SK-N-SH (cell line): ENCODE measurements at regions not wholly inside any gene's neighbourhood (a gene's known extent, or its start where the extent isn't known, plus 50 kb on each side); places are given as distances from the start of the nearest gene placed in this dataset.

ENCODE experiments used
- CTCF ChIA-PET: fragments of 300-600, 350-600 bp; formaldehyde crosslinking; extraction: SDS; loops from one replicate; lab custom pipeline; 2021; lab: Yijun Ruan, JAX
- POLR2A ChIA-PET: fragments of 350-600 bp; sonication (Branson Sonifier 250); formaldehyde crosslinking; extraction: SDS; loops from one replicate; lab custom pipeline; 2020; ENCODE audit warnings: antibody characterized with exemption, inconsistent platforms; lab: Yijun Ruan, JAX
- DNase-seq: peaks from one replicate; pipeline ENCODE4 v3.0.0; 2012
- H2AFZ ChIP-seq: fragments of 200-600 bp; sonication (generic); 2 replicates; pipeline ENCODE4 v1.8.1; 2016; ENCODE audit warnings: antibody characterized with exemption, mild to moderate bottlenecking, low read depth
- H3F3A ChIP-seq: fragments of 200-600 bp; sonication (generic); replicated peaks from 2 replicates; pipeline ENCODE3; 2016; ENCODE audit warnings: antibody characterized with exemption, mild to moderate bottlenecking; ENCODE audit not compliant: insufficient read depth
- H3K27ac ChIP-seq, 2 experiments: fragments of 200-500 bp in 1 of 2; fragments of 200-600 bp in 1 of 2; sonication (Bioruptor generic) in 1 of 2; sonication (generic), shearing (Covaris generic) in 1 of 2; 2 replicates each; pipeline versions ENCODE4 v1.5.1 to v1.6.1; 2014 to 2016; ENCODE audit warnings: low read depth in 2 of 2, inconsistent platforms in 1 of 2, low read length in 1 of 2, mild to moderate bottlenecking in 1 of 2, mixed read lengths in 1 of 2
- H3K27me3 ChIP-seq: fragments of 200-600 bp; sonication (generic), shearing (Covaris generic); 2 replicates; pipeline ENCODE4 v1.6.1; 2016; ENCODE audit warnings: mixed run types; ENCODE audit not compliant: insufficient read depth
- H3K36me3 ChIP-seq, 2 experiments: fragments of 200-500 bp in 1 of 2; fragments of 200-600 bp in 1 of 2; sonication (Bioruptor generic) in 1 of 2; sonication (generic) in 1 of 2; replicated peaks in 1 of 2; 2 replicates each; pipeline versions ENCODE3 to v1.5.1; 2014 to 2016; ENCODE audit warnings: low read length in 1 of 2, mild to moderate bottlenecking in 1 of 2; ENCODE audit not compliant: insufficient read depth in 2 of 2, control insufficient read depth in 1 of 2
- H3K4me1 ChIP-seq, 2 experiments: fragments of 200-500 bp in 1 of 2; fragments of 200-600 bp in 1 of 2; sonication (Bioruptor generic) in 1 of 2; sonication (generic), shearing (Covaris generic) in 1 of 2; 2 replicates each; pipeline versions ENCODE4 v1.5.1 to v1.6.1; 2014 to 2016; ENCODE audit warnings: low read depth in 1 of 2, low read length in 1 of 2, mixed run types in 1 of 2; ENCODE audit not compliant: insufficient read depth in 2 of 2, control insufficient read depth in 1 of 2
- H3K4me2 ChIP-seq: fragments of 200-600 bp; sonication (generic), shearing (Covaris generic); 2 replicates; pipeline ENCODE4 v1.6.1; 2017; ENCODE audit warnings: mixed run types
- H3K4me3 ChIP-seq, 2 experiments: fragments of 200-500 bp in 1 of 2; fragments of 200-600 bp in 1 of 2; sonication (Bioruptor generic) in 1 of 2; sonication (generic), shearing (Covaris generic) in 1 of 2; 2 replicates each; pipeline versions ENCODE4 v1.5.1 to v1.8.1; 2014 to 2016; ENCODE audit warnings: low read depth in 2 of 2, inconsistent platforms in 1 of 2, low read length in 1 of 2, mild to moderate bottlenecking in 1 of 2, mixed read lengths in 1 of 2, moderate library complexity in 1 of 2
- H3K79me2 ChIP-seq: fragments of 200-600 bp; sonication (generic); 2 replicates; pipeline ENCODE4 v1.8.1; 2017; ENCODE audit warnings: mild to moderate bottlenecking; ENCODE audit not compliant: insufficient read depth
- H3K9ac ChIP-seq: fragments of 200-600 bp; sonication (generic); 2 replicates; pipeline ENCODE4 v1.6.1; 2017; ENCODE audit warnings: mixed run types
- H3K9me2 ChIP-seq: fragments of 200-600 bp; sonication (generic); 2 replicates; pipeline ENCODE4 v1.6.1; 2017; ENCODE audit warnings: mixed run types
- H3K9me3 ChIP-seq: fragments of 200-600 bp; sonication (generic); 2 replicates; pipeline ENCODE4 v1.6.1; 2017; ENCODE audit warnings: mixed run types, mild to moderate bottlenecking, moderate library complexity
- H4K20me1 ChIP-seq: fragments of 200-600 bp; sonication (generic); 2 replicates; pipeline ENCODE4 v1.6.1; 2017; ENCODE audit warnings: mild to moderate bottlenecking, mixed run types; ENCODE audit not compliant: insufficient read depth
- CHD2 ChIP-seq: fragments of 150-350 bp; IDR thresholded peaks from 2 replicates; pipeline ENCODE4 v1.6.1; 2018; ENCODE audit warnings: low read length; ENCODE audit not compliant: partially characterized antibody
- EP300 ChIP-seq, 2 experiments: IDR thresholded peaks; 2 replicates each; pipeline versions ENCODE4 v1.4.0 to v1.6.1; 2012; ENCODE audit warnings: borderline replicate concordance in 1 of 2, low read depth in 1 of 2, low read length in 1 of 2
- EZH2phosphoT487 ChIP-seq: fragments of 200-600 bp; sonication (generic); IDR thresholded peaks from 2 replicates; pipeline ENCODE4 v1.6.1; 2017; ENCODE audit warnings: low read depth, mixed run types, mild to moderate bottlenecking, antibody characterized with exemption, moderate library complexity, borderline replicate concordance
- FOXJ3 ChIP-seq: sonication (generic); formaldehyde crosslinking; IDR thresholded peaks from 2 replicates; pipeline ENCODE4 v1.5.1; 2020; ENCODE audit warnings: mild to moderate bottlenecking, missing genetic modification reagents
- GATA2 ChIP-seq: sonication (generic); formaldehyde crosslinking; IDR thresholded peaks from 2 replicates; pipeline ENCODE4 v1.5.0; 2020; ENCODE audit warnings: mild to moderate bottlenecking, missing genetic modification reagents
- MEF2A ChIP-seq: IDR thresholded peaks from 2 replicates; pipeline ENCODE4 v1.4.0; 2012; ENCODE audit warnings: low read depth, borderline replicate concordance
- NFIC ChIP-seq: IDR thresholded peaks from 2 replicates; pipeline ENCODE4 v1.4.0; 2012; ENCODE audit warnings: borderline replicate concordance
- NRF1 ChIP-seq: IDR thresholded peaks from 2 replicates; pipeline ENCODE4 v1.6.1; 2012; ENCODE audit warnings: low read depth, mild to moderate bottlenecking, low read length
- POLR2AphosphoS5 ChIP-seq: IDR thresholded peaks from 2 replicates; pipeline ENCODE4 v1.6.1; 2012; ENCODE audit warnings: low read depth, low read length
- SMC3 ChIP-seq: IDR thresholded peaks from 2 replicates; pipeline ENCODE4 v1.6.1; 2012; ENCODE audit warnings: low read depth, low read length, improper control_type of control experiment
- TAF1 ChIP-seq: IDR thresholded peaks from 2 replicates; pipeline ENCODE4 v1.6.1; 2012; ENCODE audit warnings: low read depth, mild to moderate bottlenecking, low read length, moderate library complexity, borderline replicate concordance
- TF ChIP-seq, protein P1 (sequence below): IDR thresholded peaks from 2 replicates; pipeline ENCODE4 v1.4.0; 2012; ENCODE audit warnings: low read depth, borderline replicate concordance
- TF ChIP-seq, protein P2 (sequence below): fragments of 200-600 bp; sonication (generic); IDR thresholded peaks from 2 replicates; pipeline ENCODE4 v1.6.1; 2017; ENCODE audit warnings: antibody characterized with exemption, mild to moderate bottlenecking, moderate library complexity
- TF ChIP-seq, protein P3 (sequence below): IDR thresholded peaks from 2 replicates; pipeline ENCODE4 v1.4.0; 2012; ENCODE audit warnings: low read depth
- TF ChIP-seq, protein P4 (sequence below): fragments of 150-350 bp; IDR thresholded peaks from 2 replicates; pipeline ENCODE4 v1.6.1; 2017; ENCODE audit warnings: antibody characterized with exemption, low read length, low read depth, borderline replicate concordance

DNA sequence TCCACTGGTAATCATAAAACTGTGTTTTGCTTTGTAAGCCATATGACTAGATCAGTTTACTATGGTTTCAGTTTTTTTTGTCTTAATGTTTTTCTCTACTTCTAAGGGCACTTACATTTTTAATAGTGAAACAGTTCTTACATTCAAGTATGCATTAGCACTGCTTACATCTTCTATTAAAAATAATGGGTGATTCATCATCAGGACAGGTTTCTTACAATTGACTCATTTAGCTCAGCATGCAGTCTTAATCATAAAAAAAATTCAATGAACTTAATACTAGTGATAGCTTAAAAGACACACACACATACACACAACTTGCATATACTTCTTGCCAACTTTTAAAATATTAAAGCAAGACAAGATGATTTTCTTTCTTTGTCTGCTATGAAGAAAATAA is 845.7 kb upstream of the USP15 start:
- no peaks in the 10 kb centered on the region for H3K9me2 ChIP-seq
- H3K9ac ChIP-seq: no peak overlapping the region
- DNase-seq: no peak
- H3K9me3 ChIP-seq: no peaks in the 10 kb centered on the region
- no peak overlapping the region for H3K4me2 ChIP-seq
- no peaks in the 10 kb centered on the region for H3K79me2 ChIP-seq
- H3K27ac ChIP-seq: no peak overlapping the region
- no peaks in the 10 kb centered on the region for H3F3A ChIP-seq
- ChIA-PET CTCF (no interaction called here), POLR2A (no interaction called here)
- H2AFZ ChIP-seq: no peak overlapping the region
- no peak for TF ChIP-seq NFIC
- TF ChIP-seq SMC3: no peak
- no peak for TF ChIP-seq MEF2A
- TF ChIP-seq, protein P1, sequence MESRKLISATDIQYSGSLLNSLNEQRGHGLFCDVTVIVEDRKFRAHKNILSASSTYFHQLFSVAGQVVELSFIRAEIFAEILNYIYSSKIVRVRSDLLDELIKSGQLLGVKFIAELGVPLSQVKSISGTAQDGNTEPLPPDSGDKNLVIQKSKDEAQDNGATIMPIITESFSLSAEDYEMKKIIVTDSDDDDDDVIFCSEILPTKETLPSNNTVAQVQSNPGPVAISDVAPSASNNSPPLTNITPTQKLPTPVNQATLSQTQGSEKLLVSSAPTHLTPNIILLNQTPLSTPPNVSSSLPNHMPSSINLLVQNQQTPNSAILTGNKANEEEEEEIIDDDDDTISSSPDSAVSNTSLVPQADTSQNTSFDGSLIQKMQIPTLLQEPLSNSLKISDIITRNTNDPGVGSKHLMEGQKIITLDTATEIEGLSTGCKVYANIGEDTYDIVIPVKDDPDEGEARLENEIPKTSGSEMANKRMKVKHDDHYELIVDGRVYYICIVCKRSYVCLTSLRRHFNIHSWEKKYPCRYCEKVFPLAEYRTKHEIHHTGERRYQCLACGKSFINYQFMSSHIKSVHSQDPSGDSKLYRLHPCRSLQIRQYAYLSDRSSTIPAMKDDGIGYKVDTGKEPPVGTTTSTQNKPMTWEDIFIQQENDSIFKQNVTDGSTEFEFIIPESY: no peak
- no peak for TF ChIP-seq FOXJ3 (CRISPR knock-in tag)
- TF ChIP-seq, protein P2, sequence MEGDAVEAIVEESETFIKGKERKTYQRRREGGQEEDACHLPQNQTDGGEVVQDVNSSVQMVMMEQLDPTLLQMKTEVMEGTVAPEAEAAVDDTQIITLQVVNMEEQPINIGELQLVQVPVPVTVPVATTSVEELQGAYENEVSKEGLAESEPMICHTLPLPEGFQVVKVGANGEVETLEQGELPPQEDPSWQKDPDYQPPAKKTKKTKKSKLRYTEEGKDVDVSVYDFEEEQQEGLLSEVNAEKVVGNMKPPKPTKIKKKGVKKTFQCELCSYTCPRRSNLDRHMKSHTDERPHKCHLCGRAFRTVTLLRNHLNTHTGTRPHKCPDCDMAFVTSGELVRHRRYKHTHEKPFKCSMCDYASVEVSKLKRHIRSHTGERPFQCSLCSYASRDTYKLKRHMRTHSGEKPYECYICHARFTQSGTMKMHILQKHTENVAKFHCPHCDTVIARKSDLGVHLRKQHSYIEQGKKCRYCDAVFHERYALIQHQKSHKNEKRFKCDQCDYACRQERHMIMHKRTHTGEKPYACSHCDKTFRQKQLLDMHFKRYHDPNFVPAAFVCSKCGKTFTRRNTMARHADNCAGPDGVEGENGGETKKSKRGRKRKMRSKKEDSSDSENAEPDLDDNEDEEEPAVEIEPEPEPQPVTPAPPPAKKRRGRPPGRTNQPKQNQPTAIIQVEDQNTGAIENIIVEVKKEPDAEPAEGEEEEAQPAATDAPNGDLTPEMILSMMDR: no peak
- no peak for TF ChIP-seq NRF1
- TF ChIP-seq, protein P3, sequence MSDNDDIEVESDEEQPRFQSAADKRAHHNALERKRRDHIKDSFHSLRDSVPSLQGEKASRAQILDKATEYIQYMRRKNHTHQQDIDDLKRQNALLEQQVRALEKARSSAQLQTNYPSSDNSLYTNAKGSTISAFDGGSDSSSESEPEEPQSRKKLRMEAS: no peak
- TF ChIP-seq EZH2phosphoT487: no peak
- TF ChIP-seq POLR2AphosphoS5: no peak
- H4K20me1 ChIP-seq: no peaks in the 10 kb centered on the region
- H3K27me3 ChIP-seq: no peaks in the 10 kb centered on the region
- H3K4me1 ChIP-seq: no peaks in the 10 kb centered on the region
- no peak overlapping the region for H3K4me3 ChIP-seq
- no peaks in the 10 kb centered on the region for H3K36me3 ChIP-seq

DNA sequence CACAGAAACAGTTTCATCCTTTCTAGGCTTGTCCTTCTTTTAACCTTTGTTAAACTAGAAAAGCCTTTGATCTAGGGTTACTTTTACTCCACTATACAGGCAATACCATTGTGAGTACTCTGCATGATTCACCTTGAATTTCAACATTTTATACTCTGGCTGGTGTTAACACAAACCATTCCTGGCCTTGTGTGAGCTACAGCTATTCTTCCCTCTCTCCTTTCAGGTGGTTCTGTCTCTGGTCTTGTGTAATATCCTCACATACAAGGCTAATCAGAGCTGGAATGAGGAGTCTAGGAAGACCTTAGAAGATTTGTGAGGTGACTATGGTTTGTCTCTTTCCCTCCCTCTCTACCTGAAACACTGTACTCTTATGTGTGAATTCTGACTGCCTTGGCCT is 837.4 kb upstream of the USP15 start:
- Histone ChIP-seq H3K9ac (no peak overlapping the region), H3K79me2 (no peaks in the 10 kb centered on the region), H3K27me3 (no peaks in the 10 kb centered on the region)
- no peak for TF ChIP-seq GATA2 (CRISPR knock-in tag)
- no peak for TF ChIP-seq EP300 (IDR thresholded peaks at IDR 0.05; ENCODE audit: borderline replicate concordance in 1 of 2, low read depth in 1 of 2, low read length in 1 of 2)
- no peak for TF ChIP-seq CHD2
- no peak for TF ChIP-seq TAF1
- TF ChIP-seq, protein P4, sequence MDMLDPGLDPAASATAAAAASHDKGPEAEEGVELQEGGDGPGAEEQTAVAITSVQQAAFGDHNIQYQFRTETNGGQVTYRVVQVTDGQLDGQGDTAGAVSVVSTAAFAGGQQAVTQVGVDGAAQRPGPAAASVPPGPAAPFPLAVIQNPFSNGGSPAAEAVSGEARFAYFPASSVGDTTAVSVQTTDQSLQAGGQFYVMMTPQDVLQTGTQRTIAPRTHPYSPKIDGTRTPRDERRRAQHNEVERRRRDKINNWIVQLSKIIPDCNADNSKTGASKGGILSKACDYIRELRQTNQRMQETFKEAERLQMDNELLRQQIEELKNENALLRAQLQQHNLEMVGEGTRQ: no peak
- TF ChIP-seq FOXJ3 (CRISPR knock-in tag): no peak
- TF ChIP-seq, all 33 proteins: peak for 0
- no peak for DNase-seq
- ChIA-PET POLR2A (no interaction called here), CTCF (no interaction called here)
- Histone ChIP-seq H3K9me3 (peaks cover 3% of the 10 kb centered on the region; the same call in 1 of the 2 replicates), H3K27ac (no peak overlapping the region), H4K20me1 (no peaks in the 10 kb centered on the region), H3K4me3 (no peak overlapping the region), H3K9me2 (no peaks in the 10 kb centered on the region), H3F3A (no peaks in the 10 kb centered on the region), H3K36me3 (no peaks in the 10 kb centered on the region), H3K4me2 (no peak overlapping the region), H2AFZ (no peak overlapping the region), H3K4me1 (no peaks in the 10 kb centered on the region)
